Endothelial cell of umbilical vein (primary cell): ENCODE measurements at regions not wholly inside any gene's neighbourhood (a gene's known extent, or its start where the extent isn't known, plus 50 kb on each side); places are given as distances from the start of the nearest gene placed in this dataset.
A peak's percentile ranks its signal among the peaks of the same experiment; 100 is the strongest.

Experiments
- BruUV-seq: library from RNA; stranded (reverse); fragments of 400-500 nt; replicated peaks from 2 replicates; lab custom pipeline; 2021; lab: Mats Ljungman, UMichigan
- CTCF ChIA-PET: fragments of 300-600, 350-600 bp; sonication (Branson Sonifier 250); formaldehyde crosslinking; loops from one replicate; lab custom pipeline; 2021; ENCODE audit warnings: antibody characterized with exemption, inconsistent platforms; lab: Charles Lee
- POLR2A ChIA-PET: fragments of 300-600, 350-600 bp; sonication (Branson Sonifier 250); formaldehyde crosslinking; loops from one replicate; lab custom pipeline; 2021; ENCODE audit warnings: antibody characterized with exemption, inconsistent platforms; lab: Charles Lee
- DNase-seq: peaks from one replicate; pipeline ENCODE4 v3.0.0-alpha.2; 2011; ENCODE audit warnings: low read depth, low spot score
- FAIRE-seq: peaks from 2 replicates; lab custom pipeline; 2011; peaks lifted over from hg19 to GRCh38; lab: Jason Lieb, UNC
- H2AFZ ChIP-seq: 2 replicates; pipeline ENCODE4 v1.6.0; 2012; ENCODE audit warnings: low read depth, low read length, control low read depth, inconsistent platforms
- H3K27ac ChIP-seq: 2 replicates; pipeline ENCODE4 v1.5.1; 2011; ENCODE audit warnings: low read depth, mild to moderate bottlenecking, control low read depth, low read length, moderate library complexity; ENCODE audit not compliant: insufficient read depth
- H3K27me3 ChIP-seq, 2 experiments: 2 replicates each; pipeline versions ENCODE4 v1.6.0 to v1.6.1; 2011; ENCODE audit warnings: low read length in 2 of 2, mixed read lengths in 1 of 2; ENCODE audit not compliant: control insufficient read depth in 2 of 2, insufficient read depth in 2 of 2
- H3K36me3 ChIP-seq, 2 experiments: 2 replicates in 1 of 2; 3 replicates in 1 of 2; pipeline ENCODE4 v1.5.1; 2011; ENCODE audit warnings: low read length in 2 of 2, mild to moderate bottlenecking in 1 of 2, moderate library complexity in 1 of 2; ENCODE audit not compliant: control insufficient read depth in 2 of 2, insufficient read depth in 2 of 2; ENCODE audit errors: extremely low read depth in 1 of 2
- H3K4me1 ChIP-seq: 3 replicates; pipeline ENCODE4 v1.5.1; 2011; ENCODE audit warnings: mild to moderate bottlenecking, low read length; ENCODE audit not compliant: control insufficient read depth, insufficient read depth; ENCODE audit errors: extremely low read depth
- H3K4me2 ChIP-seq: 2 replicates; pipeline ENCODE4 v1.6.1; 2011; ENCODE audit warnings: low read length, control low read depth, mixed read lengths; ENCODE audit not compliant: insufficient read depth
- H3K4me3 ChIP-seq, 3 experiments: fragments of 200-600 bp in 1 of 3; sonication (generic), shearing (Covaris generic) in 1 of 3; replicated peaks in 1 of 3; 2 replicates each; pipeline ENCODE4 v1.5.1; 2011 to 2016; ENCODE audit warnings: control low read depth in 3 of 3, low read length in 3 of 3, mild to moderate bottlenecking in 2 of 3, inconsistent platforms in 1 of 3, low read depth in 1 of 3, moderate library complexity in 1 of 3; ENCODE audit not compliant: insufficient read depth in 1 of 3
- H3K79me2 ChIP-seq: 2 replicates; pipeline ENCODE4 v1.6.0; 2012; ENCODE audit warnings: low read length, inconsistent platforms; ENCODE audit not compliant: control insufficient read depth, insufficient read depth
- H3K9ac ChIP-seq: replicated peaks from 2 replicates; pipeline ENCODE3; 2011; ENCODE audit warnings: low read length, control low read depth; ENCODE audit not compliant: insufficient read depth; ENCODE audit errors: extremely low read depth
- H3K9me1 ChIP-seq: replicated peaks from 3 replicates; pipeline ENCODE4 v1.6.0; 2011; ENCODE audit warnings: mild to moderate bottlenecking, low read length; ENCODE audit not compliant: control insufficient read depth, insufficient read depth; ENCODE audit errors: extremely low read depth
- H3K9me3 ChIP-seq: replicated peaks from 2 replicates; pipeline ENCODE4 v1.5.1; 2012; ENCODE audit warnings: low read length, inconsistent platforms; ENCODE audit not compliant: control insufficient read depth, insufficient read depth
- H4K20me1 ChIP-seq: replicated peaks from 2 replicates; pipeline ENCODE3; 2011; ENCODE audit warnings: mild to moderate bottlenecking, low read length; ENCODE audit not compliant: control insufficient read depth, insufficient read depth; ENCODE audit errors: extremely low read depth
- CTCF ChIP-seq, 2 donors: IDR thresholded peaks; 1 replicate in 1 of 2; 2 replicates in 1 of 2; pipeline ENCODE4 v1.5.1; 2011; ENCODE audit warnings: low read length in 2 of 2, mild to moderate bottlenecking in 2 of 2, moderate library complexity in 2 of 2, control low read depth in 1 of 2, inconsistent platforms in 1 of 2, low read depth in 1 of 2; ENCODE audit not compliant: insufficient read depth in 1 of 2; ENCODE audit errors: extremely low read depth in 1 of 2
- EZH2 ChIP-seq: IDR thresholded peaks from 2 replicates; pipeline ENCODE4 v1.6.1; 2012; ENCODE audit warnings: borderline replicate concordance, low read depth, mild to moderate bottlenecking, moderate library complexity, low read length, inconsistent platforms; ENCODE audit not compliant: severe bottlenecking
- FOS ChIP-seq: IDR thresholded peaks from 2 replicates; pipeline ENCODE4 v1.6.1; 2011; ENCODE audit warnings: mild to moderate bottlenecking, low read length, moderate library complexity, borderline replicate concordance; ENCODE audit not compliant: insufficient read depth
- JUN ChIP-seq: IDR thresholded peaks from 2 replicates; pipeline ENCODE4 v1.6.1; 2011; ENCODE audit warnings: borderline replicate concordance, low read depth; ENCODE audit not compliant: insufficient read length, insufficient read depth
- POLR2AphosphoS5 ChIP-seq: IDR thresholded peaks from 2 replicates; pipeline ENCODE4 v1.6.1; 2012; ENCODE audit warnings: low read depth, mild to moderate bottlenecking, control low read depth, low read length, moderate library complexity; ENCODE audit not compliant: insufficient read depth
- dilution Hi-C: fragments of 300-500 bp; cut with MboI; formaldehyde crosslinking; loops from one replicate; pipeline ENCODE4 v1.15.0; 2019; ENCODE audit warnings: low sequenced_read_pairs; ENCODE audit not compliant: extremely low pct_ligation_motif_present
- intact Hi-C: fragments of 100-400 bp; cut with micrococcal nuclease; formaldehyde crosslinking; loops from one replicate; pipeline ENCODE4 v1.10.0; 2022

- intact Hi-C loops: no loop called here
- peak; percentile 79 for DNase-seq
- no peaks in the 10 kb centered on the region for H4K20me1 ChIP-seq
- no peak overlapping the region for H3K9ac ChIP-seq
- no TSS peak for BruUV-seq
- H3K4me2 ChIP-seq: no peak overlapping the region
- H3K27ac ChIP-seq: no peak overlapping the region
- no peaks in the 10 kb centered on the region for H3K79me2 ChIP-seq
- H3K9me1 ChIP-seq: no peaks in the 10 kb centered on the region
- H3K36me3 ChIP-seq: no peaks in the 10 kb centered on the region
- peak; percentile 71 for FAIRE-seq
- TF ChIP-seq JUN (no peak), FOS (no peak), EZH2 (no peak), CTCF (IDR thresholded peaks at IDR 0.05; ENCODE audit: extremely low read depth in 1 of 2, insufficient read depth in 1 of 2, low read depth in 1 of 2, low read length in 2 of 2) (peak; percentile 10 to 22), POLR2AphosphoS5 (no peak)
- ChIA-PET POLR2A (no interaction called here), CTCF (interaction anchor here (0.7 to 2.2 kb wide), 35 partner anchors 10 to 962 kb away, joined by 3 to 24 read pairs (median 4); no protein-coding TSS in a partner anchor)
- H3K9me3 ChIP-seq: no peaks in the 10 kb centered on the region
- peak overlapping the region; percentile 29 for H2AFZ ChIP-seq
- H3K4me3 ChIP-seq: no peak overlapping the region
- H3K4me1 ChIP-seq: peaks cover 17% of the 10 kb centered on the region
- dilution Hi-C loops: no loop called here
- no peaks in the 10 kb centered on the region for H3K27me3 ChIP-seq
Observed at GRCh38 chr13:39815345-39816111, 160.1 kb downstream of the COG6 start.
